D721Med (cell line): ENCODE measurements at regions not wholly inside any gene's neighbourhood (a gene's known extent, or its start where the extent isn't known, plus 50 kb on each side); places are given as distances from the start of the nearest gene placed in this dataset.

Experiments
- DNase-seq: peaks from one replicate; pipeline ENCODE4 v3.0.0; 2011; ENCODE audit warnings: low spot score; ENCODE audit not compliant: insufficient read length
- FAIRE-seq: peaks from 2 replicates; lab custom pipeline; 2011; peaks lifted over from hg19 to GRCh38; lab: Jason Lieb, UNC
- TF ChIP-seq, protein P1 (sequence below): IDR thresholded peaks from 2 replicates; pipeline ENCODE4 v1.5.1; 2012; ENCODE audit warnings: mild to moderate bottlenecking, control low read depth; ENCODE audit not compliant: insufficient read depth; ENCODE audit errors: missing control alignments

DNA sequence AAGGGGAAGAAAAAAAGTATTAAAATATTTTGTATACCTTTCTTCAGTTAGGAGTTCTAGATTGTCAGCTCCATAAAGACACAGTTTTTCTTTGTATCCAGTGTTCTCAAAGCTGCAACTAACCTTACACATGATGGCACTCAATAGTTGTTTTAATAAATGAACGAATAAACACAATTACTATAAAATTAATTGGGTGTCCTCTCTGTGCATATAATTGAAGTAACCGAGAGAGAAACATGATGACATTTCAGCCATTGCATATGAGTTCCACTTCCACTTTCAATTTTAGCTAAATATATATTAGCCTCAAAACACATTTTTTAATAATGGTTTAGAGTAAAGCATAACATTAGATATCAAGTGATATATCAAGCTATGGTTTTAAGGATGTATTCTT, 671.2 kb downstream of the LRFN5 start:
- FAIRE-seq (no peak), DNase-seq (no peak)
- TF ChIP-seq, protein P1, sequence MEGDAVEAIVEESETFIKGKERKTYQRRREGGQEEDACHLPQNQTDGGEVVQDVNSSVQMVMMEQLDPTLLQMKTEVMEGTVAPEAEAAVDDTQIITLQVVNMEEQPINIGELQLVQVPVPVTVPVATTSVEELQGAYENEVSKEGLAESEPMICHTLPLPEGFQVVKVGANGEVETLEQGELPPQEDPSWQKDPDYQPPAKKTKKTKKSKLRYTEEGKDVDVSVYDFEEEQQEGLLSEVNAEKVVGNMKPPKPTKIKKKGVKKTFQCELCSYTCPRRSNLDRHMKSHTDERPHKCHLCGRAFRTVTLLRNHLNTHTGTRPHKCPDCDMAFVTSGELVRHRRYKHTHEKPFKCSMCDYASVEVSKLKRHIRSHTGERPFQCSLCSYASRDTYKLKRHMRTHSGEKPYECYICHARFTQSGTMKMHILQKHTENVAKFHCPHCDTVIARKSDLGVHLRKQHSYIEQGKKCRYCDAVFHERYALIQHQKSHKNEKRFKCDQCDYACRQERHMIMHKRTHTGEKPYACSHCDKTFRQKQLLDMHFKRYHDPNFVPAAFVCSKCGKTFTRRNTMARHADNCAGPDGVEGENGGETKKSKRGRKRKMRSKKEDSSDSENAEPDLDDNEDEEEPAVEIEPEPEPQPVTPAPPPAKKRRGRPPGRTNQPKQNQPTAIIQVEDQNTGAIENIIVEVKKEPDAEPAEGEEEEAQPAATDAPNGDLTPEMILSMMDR = no peak

- DNase-seq (no peak), FAIRE-seq (no peak)
- TF ChIP-seq, protein P1 = no peak
Observed at GRCh38 chr14:42269234-42269633, 662.6 kb downstream of the LRFN5 start.

GRCh38 chr14:42248131-42248530, 641.5 kb downstream of the LRFN5 start:
- FAIRE-seq = no peak
- DNase-seq = no peak
- TF ChIP-seq, protein P1 = no peak

GRCh38 chr14:42241101-42241500, 634.4 kb downstream of the LRFN5 start:
- DNase-seq (no peak), FAIRE-seq (no peak)
- TF ChIP-seq, protein P1 = no peak

- FAIRE-seq (no peak), DNase-seq (no peak)
Observed at GRCh38 chr14:42229976-42230375, 623.3 kb downstream of the LRFN5 start.

GRCh38 chr14:42229294-42229693, 622.6 kb downstream of the LRFN5 start:
- FAIRE-seq = no peak
- no peak for DNase-seq
- TF ChIP-seq, protein P1 = no peak

More at GRCh38 chr14:42229976-42230375, 623.3 kb downstream of the LRFN5 start:
- TF ChIP-seq, protein P1 = no peak

DNA sequence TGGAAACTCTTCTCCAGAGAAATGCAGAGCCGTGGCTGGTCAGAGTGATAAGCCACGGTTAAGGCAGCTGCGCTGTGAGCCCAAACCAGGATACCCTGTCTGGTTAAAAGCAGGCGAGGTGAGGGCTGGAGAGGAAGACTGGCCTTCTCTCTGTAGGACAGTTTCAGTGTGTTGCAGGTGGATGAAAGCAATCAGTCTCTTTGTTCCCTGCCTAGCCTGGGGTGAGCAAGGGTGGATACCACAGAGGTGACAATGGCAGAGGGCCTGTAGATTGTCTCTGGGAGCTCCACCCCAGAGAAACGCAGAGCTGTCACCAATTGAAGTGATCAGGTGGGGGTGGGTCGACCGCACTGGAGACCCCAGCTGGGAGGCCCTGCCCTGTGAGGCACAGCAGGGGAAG, 621.9 kb downstream of the LRFN5 start:
- TF ChIP-seq, protein P1 = no peak
- DNase-seq = no peak
- FAIRE-seq = no peak
